IPS-18c (cell line): ENCODE measurements at regions not wholly inside any gene's neighbourhood (a gene's known extent, or its start where the extent isn't known, plus 50 kb on each side); places are given as distances from the start of the nearest gene placed in this dataset.

Experiments used
- H3K4me3 ChIP-seq: 2 replicates; pipeline ENCODE4 v1.7.0; 2013; ENCODE audit warnings: low read depth, mild to moderate bottlenecking, low read length, moderate library complexity; ENCODE audit not compliant: insufficient read depth
- H3K9me3 ChIP-seq: one replicate; pipeline ENCODE4 v1.6.1; 2013; ENCODE audit warnings: mild to moderate bottlenecking, low read length, moderate library complexity; ENCODE audit not compliant: control insufficient read depth, insufficient read depth

GRCh38 chr2:168402531-168402930 is 53.5 kb upstream of the CERS6 start:
- no peaks in the 10 kb centered on the region for H3K9me3 ChIP-seq
- no peak overlapping the region for H3K4me3 ChIP-seq

DNA sequence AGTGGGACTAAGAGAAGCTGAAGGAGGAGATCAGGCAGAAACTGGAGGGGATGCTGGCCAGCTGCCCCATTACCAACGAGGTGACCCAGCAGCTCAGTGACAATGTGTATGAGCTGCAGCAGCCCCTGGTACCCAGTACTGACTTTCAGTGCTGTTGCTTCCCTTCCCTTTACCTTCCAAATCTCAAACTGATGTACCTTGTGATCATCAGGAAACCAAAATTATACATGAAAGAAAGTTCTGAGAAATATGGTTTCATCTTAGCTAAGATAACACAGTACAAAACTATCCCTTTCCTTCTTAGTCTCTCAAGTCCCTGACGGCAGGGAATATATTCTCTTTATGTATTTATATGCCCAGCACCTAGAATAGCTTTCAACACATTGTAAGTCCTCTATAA is 52.3 kb upstream of the CERS6 start:
- peaks cover 2% of the 10 kb centered on the region for H3K9me3 ChIP-seq
- no peak overlapping the region for H3K4me3 ChIP-seq

DNA sequence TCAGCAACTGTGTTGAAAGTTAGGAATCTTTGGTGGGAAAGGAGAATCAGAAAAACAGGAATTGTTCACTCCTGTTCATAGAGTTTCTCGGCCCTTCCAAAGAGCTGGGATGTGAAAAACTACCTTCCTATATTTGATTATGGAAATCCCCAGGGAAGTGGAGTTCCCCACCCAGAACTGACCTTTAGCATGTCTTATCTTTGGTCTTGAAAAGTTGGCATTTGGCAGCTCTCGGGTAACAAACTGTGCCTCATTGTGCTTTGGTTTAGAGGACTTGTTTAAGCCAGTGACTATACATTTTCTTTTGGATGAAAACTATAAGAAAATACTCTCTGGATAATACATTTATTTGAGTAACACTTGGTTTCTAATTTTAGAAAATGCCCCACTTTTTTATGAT is 51.3 kb upstream of the CERS6 start:
- peaks cover 2% of the 10 kb centered on the region for H3K9me3 ChIP-seq

More for the DNA sequence above, 51.3 kb upstream of the CERS6 start:
- no peak overlapping the region for H3K4me3 ChIP-seq
